WTC11 (cell line): ENCODE measurements at regions not wholly inside any gene's neighbourhood (a gene's known extent, or its start where the extent isn't known, plus 50 kb on each side); places are given as distances from the start of the nearest gene placed in this dataset.

Experiments
- ATAC-seq: fragments of 200-7000 bp; cut with Tn5 transposase; 2 replicates; pipeline ENCODE4 v1.10.0; 2021; ENCODE audit warnings: mild to moderate bottlenecking, moderate library complexity
- CTCF ChIA-PET: fragments of 300-600 bp; sonication (Branson Sonifier 250); formaldehyde crosslinking; loops from one replicate; lab custom pipeline; 2021; ENCODE audit warnings: antibody characterized with exemption; lab: Charles Lee
- POLR2A ChIA-PET: fragments of 350-600 bp; sonication (Branson Sonifier 250); formaldehyde crosslinking; loops from one replicate; lab custom pipeline; 2021; ENCODE audit warnings: antibody characterized with exemption; lab: Charles Lee
- DNase-seq: peaks from one replicate; pipeline ENCODE4 v3.0.0; 2021; ENCODE audit warnings: low spot score
- H3K27ac Mint-ChIP-seq: 2 replicates; pipeline ENCODE4 v1.8.0; 2021; ENCODE audit warnings: mixed read lengths
- H3K27me3 Mint-ChIP-seq: 2 replicates; pipeline ENCODE4 v1.8.0; 2021; ENCODE audit warnings: low read depth, mild to moderate bottlenecking, moderate library complexity, mixed read lengths
- H3K36me3 Mint-ChIP-seq: 2 replicates; pipeline ENCODE4 v1.8.0; 2021; ENCODE audit warnings: mixed read lengths
- H3K4me1 Mint-ChIP-seq: 2 replicates; pipeline ENCODE4 v1.8.0; 2022; ENCODE audit warnings: mixed read lengths
- H3K4me3 Mint-ChIP-seq: 2 replicates; pipeline ENCODE4 v1.8.0; 2021; ENCODE audit warnings: mild to moderate bottlenecking, moderate library complexity, mixed read lengths
- H3K9me3 Mint-ChIP-seq: 2 replicates; pipeline ENCODE4 v1.8.0; 2021; ENCODE audit warnings: mixed read lengths
- AFF4 ChIP-seq: sonication (generic); formaldehyde crosslinking; IDR thresholded peaks from 2 replicates; pipeline ENCODE4 v1.8.1; 2023; ENCODE audit warnings: mild to moderate bottlenecking, missing genetic modification reagents, borderline replicate concordance
- ARID4B ChIP-seq: sonication (generic); formaldehyde crosslinking; IDR thresholded peaks from 2 replicates; pipeline ENCODE4 v1.8.0; 2023; ENCODE audit warnings: missing genetic modification reagents, mild to moderate bottlenecking, borderline replicate concordance
- ATF1 ChIP-seq: sonication (generic); formaldehyde crosslinking; IDR thresholded peaks from 2 replicates; pipeline ENCODE4 v1.8.1; 2023; ENCODE audit warnings: mild to moderate bottlenecking, moderate library complexity, missing genetic modification reagents
- ATF6 ChIP-seq: sonication (generic); formaldehyde crosslinking; IDR thresholded peaks from 2 replicates; pipeline ENCODE4 v1.8.1; 2023; ENCODE audit warnings: mild to moderate bottlenecking, missing genetic modification reagents
- CBFB ChIP-seq: sonication (generic); formaldehyde crosslinking; IDR thresholded peaks from 2 replicates; pipeline ENCODE4 v1.8.1; 2022; ENCODE audit warnings: mild to moderate bottlenecking, low read depth, missing genetic modification reagents
- FOXK1 ChIP-seq: sonication (generic); formaldehyde crosslinking; IDR thresholded peaks from 2 replicates; pipeline ENCODE4 v1.8.0; 2022; ENCODE audit warnings: mild to moderate bottlenecking, moderate library complexity, missing genetic modification reagents
- GRHL2 ChIP-seq: fragments of 250-450 bp; sonication (Bioruptor Pico); IDR thresholded peaks from 2 replicates; pipeline ENCODE4 v1.8.0; 2022; ENCODE audit warnings: mild to moderate bottlenecking, moderate library complexity; ENCODE audit not compliant: insufficient replicate concordance, severe bottlenecking
- MXD4 ChIP-seq: fragments of 250-450 bp; sonication (Bioruptor Pico); IDR thresholded peaks from 2 replicates; pipeline ENCODE4 v1.8.0; 2021; ENCODE audit warnings: mild to moderate bottlenecking, moderate library complexity, borderline replicate concordance
- NR1H2 ChIP-seq: sonication (generic); formaldehyde crosslinking; IDR thresholded peaks from 2 replicates; pipeline ENCODE4 v1.9.0; 2021; ENCODE audit warnings: mild to moderate bottlenecking, moderate library complexity, missing genetic modification reagents
- PRRX2 ChIP-seq: fragments of 250-450 bp; sonication (Bioruptor Pico); IDR thresholded peaks from 2 replicates; pipeline ENCODE4 v1.8.0; 2021; ENCODE audit warnings: mild to moderate bottlenecking
- TEAD4 ChIP-seq: sonication (generic); formaldehyde crosslinking; IDR thresholded peaks from 2 replicates; pipeline ENCODE4 v1.8.0; 2022; ENCODE audit warnings: mild to moderate bottlenecking, missing genetic modification reagents
- TP53 ChIP-seq: sonication (generic); formaldehyde crosslinking; IDR thresholded peaks from 2 replicates; pipeline ENCODE4 v1.8.1; 2023; ENCODE audit warnings: mild to moderate bottlenecking, missing genetic modification reagents
- ZBTB21 ChIP-seq: sonication (generic); formaldehyde crosslinking; IDR thresholded peaks from 2 replicates; pipeline ENCODE4 v1.8.1; 2023; ENCODE audit warnings: mild to moderate bottlenecking, missing genetic modification reagents, borderline replicate concordance
- ZMAT4 ChIP-seq: fragments of 250-450 bp; sonication (Bioruptor Pico); IDR thresholded peaks from 2 replicates; pipeline ENCODE4 v1.9.0; 2021; ENCODE audit warnings: mild to moderate bottlenecking
- ZNF138 ChIP-seq: sonication (generic); formaldehyde crosslinking; conservative IDR thresholded peaks from 2 replicates; pipeline ENCODE4 v1.8.1; 2022; ENCODE audit warnings: mild to moderate bottlenecking, moderate library complexity, missing genetic modification reagents
- ZNF263 ChIP-seq: sonication (generic); formaldehyde crosslinking; IDR thresholded peaks from 2 replicates; pipeline ENCODE4 v1.8.1; 2022; ENCODE audit warnings: low read depth, mild to moderate bottlenecking, moderate library complexity, missing genetic modification reagents
- TF ChIP-seq, protein P1 (sequence below): sonication (generic); formaldehyde crosslinking; IDR thresholded peaks from 2 replicates; pipeline ENCODE4 v1.8.0; 2023; ENCODE audit warnings: missing genetic modification reagents
- TF ChIP-seq, protein P2 (sequence below): sonication (generic); formaldehyde crosslinking; conservative IDR thresholded peaks from 2 replicates; pipeline ENCODE4 v1.8.1; 2023; ENCODE audit warnings: mild to moderate bottlenecking, low read depth, missing genetic modification reagents, moderate library complexity
- TF ChIP-seq, protein P3 (sequence below): sonication (generic); formaldehyde crosslinking; IDR thresholded peaks from 2 replicates; pipeline ENCODE4 v1.8.0; 2022; ENCODE audit warnings: mild to moderate bottlenecking, missing genetic modification reagents

DNA sequence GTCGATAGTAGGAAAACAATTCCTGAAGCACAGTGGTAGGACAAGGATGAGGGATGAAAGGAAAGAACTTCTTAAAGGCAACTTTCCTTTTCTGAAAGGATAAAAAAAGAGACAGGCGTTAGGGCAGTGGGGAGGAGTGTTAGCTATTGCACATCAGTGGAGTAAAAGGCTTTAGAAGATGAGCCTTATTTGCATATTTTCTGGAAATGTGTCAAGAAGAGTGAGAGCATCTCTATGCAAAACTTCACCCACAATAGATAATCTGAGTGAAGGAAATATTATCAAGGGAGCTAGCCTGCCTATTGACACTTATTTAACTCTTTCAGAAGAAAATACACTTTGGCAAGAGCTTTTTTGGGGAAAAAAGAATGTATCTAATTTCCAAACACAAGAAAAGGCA lies 151.6 kb downstream of the MACIR start (continued):
- no peak for TF ChIP-seq CBFB (CRISPR knock-in tag)
- TF ChIP-seq GRHL2 (CRISPR knock-in tag) = no peak
- no peak for TF ChIP-seq ZBTB21 (CRISPR knock-in tag)
- no peak for TF ChIP-seq ATF6 (CRISPR knock-in tag)

GRCh38 chr5:103409013-103409670 lies 150.6 kb downstream of the MACIR start:
- CTCF ChIA-PET = no interaction called here
- Mint-ChIP-seq H3K27ac (no peak overlapping the region), H3K4me1 (no peaks in the 10 kb centered on the region), H3K27me3 (no peaks in the 10 kb centered on the region), H3K9me3 (no peaks in the 10 kb centered on the region), H3K36me3 (no peaks in the 10 kb centered on the region), H3K4me3 (no peak overlapping the region)
- ATAC-seq = no peak
- POLR2A ChIA-PET = no interaction called here
- DNase-seq = no peak
- TF ChIP-seq MXD4 (CRISPR knock-in tag) = no peak
- TF ChIP-seq ATF1 (CRISPR knock-in tag) = no peak
- no peak for TF ChIP-seq AFF4 (CRISPR knock-in tag)
- TF ChIP-seq FOXK1 (CRISPR knock-in tag) = no peak
- no peak for TF ChIP-seq PRRX2 (CRISPR knock-in tag)
- TF ChIP-seq ZNF138 (CRISPR knock-in tag) = no peak
- no peak for TF ChIP-seq NR1H2
- TF ChIP-seq, protein P1, sequence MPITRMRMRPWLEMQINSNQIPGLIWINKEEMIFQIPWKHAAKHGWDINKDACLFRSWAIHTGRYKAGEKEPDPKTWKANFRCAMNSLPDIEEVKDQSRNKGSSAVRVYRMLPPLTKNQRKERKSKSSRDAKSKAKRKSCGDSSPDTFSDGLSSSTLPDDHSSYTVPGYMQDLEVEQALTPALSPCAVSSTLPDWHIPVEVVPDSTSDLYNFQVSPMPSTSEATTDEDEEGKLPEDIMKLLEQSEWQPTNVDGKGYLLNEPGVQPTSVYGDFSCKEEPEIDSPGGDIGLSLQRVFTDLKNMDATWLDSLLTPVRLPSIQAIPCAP (CRISPR knock-in tag) = no peak
- no peak for TF ChIP-seq ZMAT4 (CRISPR knock-in tag)

DNA sequence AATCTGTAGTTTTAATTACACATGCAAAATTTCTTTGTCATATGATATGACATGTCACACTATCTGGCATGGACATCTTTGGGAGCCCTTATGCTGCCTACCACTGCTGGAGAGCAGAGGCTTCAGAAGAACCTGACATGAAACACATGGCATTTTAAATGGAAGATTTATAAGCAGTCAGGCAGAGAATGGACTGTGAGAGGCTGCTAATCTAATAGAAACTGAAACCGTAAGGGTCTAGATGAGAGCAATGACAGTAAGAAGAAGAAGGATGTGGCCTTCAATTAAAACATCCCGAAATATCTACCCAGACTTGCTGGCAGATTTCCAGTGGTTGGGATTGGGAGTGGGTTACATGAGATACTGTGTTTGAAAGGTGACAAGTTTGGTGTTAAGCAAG lies 149.8 kb downstream of the MACIR start:
- H3K27ac Mint-ChIP-seq = no peak overlapping the region
- H3K4me1 Mint-ChIP-seq = no peaks in the 10 kb centered on the region
- H3K4me3 Mint-ChIP-seq = no peak overlapping the region
- no peaks in the 10 kb centered on the region for H3K27me3 Mint-ChIP-seq
- POLR2A ChIA-PET = no interaction called here
- H3K36me3 Mint-ChIP-seq = no peaks in the 10 kb centered on the region
- DNase-seq = no peak
- no peaks in the 10 kb centered on the region for H3K9me3 Mint-ChIP-seq
- CTCF ChIA-PET = interaction anchor here (1.2 kb wide), 1 partner anchor 10 kb away, joined by 4 read pairs; no protein-coding TSS in a partner anchor
- no peak for ATAC-seq
- TF ChIP-seq, protein P2, sequence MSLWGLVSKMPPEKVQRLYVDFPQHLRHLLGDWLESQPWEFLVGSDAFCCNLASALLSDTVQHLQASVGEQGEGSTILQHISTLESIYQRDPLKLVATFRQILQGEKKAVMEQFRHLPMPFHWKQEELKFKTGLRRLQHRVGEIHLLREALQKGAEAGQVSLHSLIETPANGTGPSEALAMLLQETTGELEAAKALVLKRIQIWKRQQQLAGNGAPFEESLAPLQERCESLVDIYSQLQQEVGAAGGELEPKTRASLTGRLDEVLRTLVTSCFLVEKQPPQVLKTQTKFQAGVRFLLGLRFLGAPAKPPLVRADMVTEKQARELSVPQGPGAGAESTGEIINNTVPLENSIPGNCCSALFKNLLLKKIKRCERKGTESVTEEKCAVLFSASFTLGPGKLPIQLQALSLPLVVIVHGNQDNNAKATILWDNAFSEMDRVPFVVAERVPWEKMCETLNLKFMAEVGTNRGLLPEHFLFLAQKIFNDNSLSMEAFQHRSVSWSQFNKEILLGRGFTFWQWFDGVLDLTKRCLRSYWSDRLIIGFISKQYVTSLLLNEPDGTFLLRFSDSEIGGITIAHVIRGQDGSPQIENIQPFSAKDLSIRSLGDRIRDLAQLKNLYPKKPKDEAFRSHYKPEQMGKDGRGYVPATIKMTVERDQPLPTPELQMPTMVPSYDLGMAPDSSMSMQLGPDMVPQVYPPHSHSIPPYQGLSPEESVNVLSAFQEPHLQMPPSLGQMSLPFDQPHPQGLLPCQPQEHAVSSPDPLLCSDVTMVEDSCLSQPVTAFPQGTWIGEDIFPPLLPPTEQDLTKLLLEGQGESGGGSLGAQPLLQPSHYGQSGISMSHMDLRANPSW = no peak
- TF ChIP-seq ARID4B (CRISPR knock-in tag) (no peak), TEAD4 (CRISPR knock-in tag) (no peak), TP53 (CRISPR knock-in tag) (no peak), PRRX2 (CRISPR knock-in tag) (no peak), ZNF263 (CRISPR knock-in tag) (no peak)
- TF ChIP-seq, protein P3, sequence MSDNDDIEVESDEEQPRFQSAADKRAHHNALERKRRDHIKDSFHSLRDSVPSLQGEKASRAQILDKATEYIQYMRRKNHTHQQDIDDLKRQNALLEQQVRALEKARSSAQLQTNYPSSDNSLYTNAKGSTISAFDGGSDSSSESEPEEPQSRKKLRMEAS (CRISPR knock-in tag) = no peak
